ENCODE measurements at regions not wholly inside any gene's neighbourhood (a gene's known extent, or its start where the extent isn't known, plus 50 kb on each side); places are given as distances from the start of the nearest gene placed in this dataset.

DNA sequence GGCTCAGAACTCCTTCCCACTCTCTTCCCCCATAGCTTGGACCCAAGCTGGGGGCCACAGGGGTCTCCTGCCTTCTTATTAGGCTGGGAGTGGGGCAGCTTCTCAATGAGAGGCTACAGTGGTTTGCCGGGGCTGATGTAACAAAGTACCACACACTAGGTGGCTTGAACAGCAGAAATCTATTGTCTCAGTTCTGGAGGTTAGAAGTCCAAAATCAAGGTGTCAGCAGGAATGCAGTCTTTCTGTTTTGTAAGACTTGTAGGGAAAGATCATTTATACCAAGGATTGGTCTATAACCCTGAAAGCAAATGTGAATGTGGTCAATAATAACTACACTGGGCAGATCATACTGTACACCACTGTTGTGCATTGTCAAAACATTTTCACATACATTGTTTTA lies 124.5 kb upstream of the ARHGAP5 start:
- in situ Hi-C loops (cut with MboI; ENCODE audit: low sequenced_read_pairs, unreplicated experiment): no loop called here

DNA sequence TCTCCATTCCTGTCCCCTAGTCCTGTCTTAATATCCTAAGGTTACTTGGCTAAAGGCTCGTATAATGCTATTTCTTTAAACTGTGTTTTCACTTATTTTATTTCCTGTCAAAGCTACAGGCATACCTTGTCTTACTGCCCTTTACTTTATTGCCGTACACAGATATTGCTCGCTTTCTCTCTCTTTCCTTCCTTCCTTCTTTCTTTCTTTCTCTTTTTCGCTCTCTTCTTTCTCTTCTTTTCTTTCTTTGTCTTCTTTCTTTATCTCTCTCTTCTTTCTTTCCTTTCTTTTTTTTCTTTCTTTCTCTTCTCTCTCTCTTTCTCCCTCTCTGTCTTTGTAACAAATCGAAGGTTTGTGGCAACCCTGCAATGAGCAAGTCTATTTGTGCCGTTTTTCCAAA lies 123.9 kb upstream of the ARHGAP5 start:
- TF ChIP-seq, protein P1, sequence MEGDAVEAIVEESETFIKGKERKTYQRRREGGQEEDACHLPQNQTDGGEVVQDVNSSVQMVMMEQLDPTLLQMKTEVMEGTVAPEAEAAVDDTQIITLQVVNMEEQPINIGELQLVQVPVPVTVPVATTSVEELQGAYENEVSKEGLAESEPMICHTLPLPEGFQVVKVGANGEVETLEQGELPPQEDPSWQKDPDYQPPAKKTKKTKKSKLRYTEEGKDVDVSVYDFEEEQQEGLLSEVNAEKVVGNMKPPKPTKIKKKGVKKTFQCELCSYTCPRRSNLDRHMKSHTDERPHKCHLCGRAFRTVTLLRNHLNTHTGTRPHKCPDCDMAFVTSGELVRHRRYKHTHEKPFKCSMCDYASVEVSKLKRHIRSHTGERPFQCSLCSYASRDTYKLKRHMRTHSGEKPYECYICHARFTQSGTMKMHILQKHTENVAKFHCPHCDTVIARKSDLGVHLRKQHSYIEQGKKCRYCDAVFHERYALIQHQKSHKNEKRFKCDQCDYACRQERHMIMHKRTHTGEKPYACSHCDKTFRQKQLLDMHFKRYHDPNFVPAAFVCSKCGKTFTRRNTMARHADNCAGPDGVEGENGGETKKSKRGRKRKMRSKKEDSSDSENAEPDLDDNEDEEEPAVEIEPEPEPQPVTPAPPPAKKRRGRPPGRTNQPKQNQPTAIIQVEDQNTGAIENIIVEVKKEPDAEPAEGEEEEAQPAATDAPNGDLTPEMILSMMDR (IDR thresholded peaks at IDR 0.05; ENCODE audit: borderline replicate concordance, control extremely low read depth, extremely low read depth, insufficient read depth, missing control alignments): no peak
- DNase-seq (ENCODE audit: low spot score): no peak
- in situ Hi-C loops (cut with MboI; ENCODE audit: low sequenced_read_pairs, unreplicated experiment): no loop called here

More for the DNA sequence above, 124.5 kb upstream of the ARHGAP5 start:
- TF ChIP-seq, protein P1 (IDR thresholded peaks at IDR 0.05; ENCODE audit: borderline replicate concordance, control extremely low read depth, extremely low read depth, insufficient read depth, missing control alignments): no peak
- DNase-seq (ENCODE audit: low spot score): no peak

DNA sequence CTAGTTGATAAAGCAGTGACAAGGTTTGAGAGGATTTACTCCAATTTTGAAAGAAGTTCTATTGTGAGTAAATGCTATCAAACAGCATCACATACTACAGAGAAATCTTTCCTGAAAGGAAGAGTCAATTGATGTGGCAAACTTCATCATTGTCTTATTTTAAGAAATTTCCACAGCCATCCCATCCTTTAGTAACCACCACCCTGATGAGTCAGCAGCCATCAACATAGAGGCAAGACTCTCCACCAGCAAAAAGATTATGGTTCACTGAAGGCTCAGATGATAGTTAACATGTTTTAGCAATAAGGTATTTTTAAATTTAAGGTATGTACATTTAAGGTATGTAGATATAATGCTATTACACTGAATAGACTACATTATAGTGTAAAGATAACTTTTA lies 122.1 kb upstream of the ARHGAP5 start:
- TF ChIP-seq, protein P1 (IDR thresholded peaks at IDR 0.05; ENCODE audit: borderline replicate concordance, control extremely low read depth, extremely low read depth, insufficient read depth, missing control alignments): no peak
- in situ Hi-C loops (cut with MboI; ENCODE audit: low sequenced_read_pairs, unreplicated experiment): no loop called here
- DNase-seq (ENCODE audit: low spot score): no peak

DNA sequence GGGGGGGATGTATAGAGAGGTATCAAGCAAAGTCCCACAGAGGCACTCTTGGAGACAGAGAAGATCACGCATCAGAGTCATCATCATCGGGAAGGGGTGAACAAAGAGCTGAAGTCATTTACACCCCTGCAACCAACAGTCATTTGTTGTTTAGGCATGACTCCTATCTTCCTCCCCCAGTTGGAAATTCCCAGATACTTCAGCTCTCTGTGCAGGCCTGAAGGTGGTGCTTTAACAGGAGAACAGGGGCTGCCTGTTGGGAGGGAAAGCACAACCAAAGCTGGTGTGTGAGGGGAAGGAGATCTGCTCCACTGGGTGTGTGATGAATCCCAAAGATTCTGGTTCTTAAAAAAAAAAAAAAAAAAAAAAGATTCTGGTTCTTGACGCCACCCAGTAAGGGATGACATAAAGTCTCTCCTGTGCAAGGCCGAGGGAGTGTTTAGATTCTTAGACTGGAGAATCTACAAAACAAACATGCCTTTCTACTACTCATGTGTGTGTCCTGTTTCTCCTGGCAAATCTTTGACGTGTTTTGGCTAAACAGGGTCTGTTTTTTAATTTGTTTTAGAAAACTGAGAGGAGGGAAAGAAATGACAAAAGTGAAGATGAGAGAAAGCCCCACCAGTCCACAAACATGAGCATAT lies 121.0 kb upstream of the ARHGAP5 start:
- TF ChIP-seq, protein P1 (IDR thresholded peaks at IDR 0.05; ENCODE audit: borderline replicate concordance, control extremely low read depth, extremely low read depth, insufficient read depth, missing control alignments): no peak
- in situ Hi-C loops (cut with MboI; ENCODE audit: low sequenced_read_pairs, unreplicated experiment): no loop called here
- no peak for DNase-seq (ENCODE audit: low spot score)

DNA sequence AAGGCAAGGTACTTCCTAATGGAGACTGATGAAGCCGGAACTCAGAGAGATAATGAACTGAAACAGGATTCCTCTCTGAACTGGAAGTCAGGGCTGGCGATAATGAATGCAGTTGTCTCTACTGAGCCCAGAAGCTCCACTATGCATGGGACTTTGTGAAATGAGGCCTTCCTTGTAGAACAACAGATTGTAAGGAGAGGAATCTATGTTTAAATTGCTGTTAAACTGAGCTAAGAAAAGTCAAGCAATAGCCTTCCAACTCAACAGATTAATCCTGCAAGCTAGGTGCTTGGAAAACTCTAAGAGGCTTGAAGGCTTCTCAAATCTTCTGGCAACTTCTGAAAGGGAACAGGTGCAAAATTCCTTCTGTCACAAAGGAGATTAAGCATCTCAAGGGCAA lies 119.5 kb upstream of the ARHGAP5 start:
- TF ChIP-seq, protein P1 (IDR thresholded peaks at IDR 0.05; ENCODE audit: borderline replicate concordance, control extremely low read depth, extremely low read depth, insufficient read depth, missing control alignments): no peak
- no peak for DNase-seq (ENCODE audit: low spot score)
- in situ Hi-C loops (cut with MboI; ENCODE audit: low sequenced_read_pairs, unreplicated experiment): no loop called here

DNA sequence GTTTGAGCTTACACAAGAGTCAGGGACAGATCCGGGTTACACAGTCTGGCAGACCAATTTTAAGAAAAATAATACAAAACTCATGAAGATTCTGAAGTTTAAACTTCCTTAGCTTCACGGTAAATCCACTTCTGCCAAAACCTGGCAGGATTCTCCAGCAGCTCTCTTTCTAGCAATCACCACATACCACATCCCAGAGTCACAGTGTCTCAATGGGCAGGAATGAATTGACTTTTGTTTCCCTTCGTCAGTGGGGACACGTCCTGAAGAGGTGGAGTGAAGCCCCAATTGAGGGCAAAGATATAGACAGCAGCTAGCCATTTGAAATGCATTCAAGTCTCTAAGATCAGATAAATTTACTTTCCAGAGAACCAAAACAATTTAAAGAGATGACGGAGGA lies 117.1 kb upstream of the ARHGAP5 start:
- no peak for DNase-seq (ENCODE audit: low spot score)
- TF ChIP-seq, protein P1 (IDR thresholded peaks at IDR 0.05; ENCODE audit: borderline replicate concordance, control extremely low read depth, extremely low read depth, insufficient read depth, missing control alignments): no peak
- in situ Hi-C loops (cut with MboI; ENCODE audit: low sequenced_read_pairs, unreplicated experiment): no loop called here
